OCI-LY3 (cell line): ENCODE measurements at regions not wholly inside any gene's neighbourhood (a gene's known extent, or its start where the extent isn't known, plus 50 kb on each side); places are given as distances from the start of the nearest gene placed in this dataset.

Experiments
- EZH2phosphoT487 ChIP-seq: fragments of 200-600 bp; shearing (Covaris generic); IDR thresholded peaks from 2 replicates; pipeline ENCODE4 v1.6.1; 2018; ENCODE audit warnings: antibody characterized with exemption, mixed run types, low read depth
- TF ChIP-seq, protein P1 (sequence below): fragments of 200-600, 300-600 bp; sonication (generic); IDR thresholded peaks from 2 replicates; pipeline ENCODE4 v1.5.1; 2014; ENCODE audit warnings: antibody characterized with exemption, low read length, low read depth

GRCh38 chr9:89723469-89724100, 118.8 kb downstream of the GADD45G start:
- TF ChIP-seq, protein P1, sequence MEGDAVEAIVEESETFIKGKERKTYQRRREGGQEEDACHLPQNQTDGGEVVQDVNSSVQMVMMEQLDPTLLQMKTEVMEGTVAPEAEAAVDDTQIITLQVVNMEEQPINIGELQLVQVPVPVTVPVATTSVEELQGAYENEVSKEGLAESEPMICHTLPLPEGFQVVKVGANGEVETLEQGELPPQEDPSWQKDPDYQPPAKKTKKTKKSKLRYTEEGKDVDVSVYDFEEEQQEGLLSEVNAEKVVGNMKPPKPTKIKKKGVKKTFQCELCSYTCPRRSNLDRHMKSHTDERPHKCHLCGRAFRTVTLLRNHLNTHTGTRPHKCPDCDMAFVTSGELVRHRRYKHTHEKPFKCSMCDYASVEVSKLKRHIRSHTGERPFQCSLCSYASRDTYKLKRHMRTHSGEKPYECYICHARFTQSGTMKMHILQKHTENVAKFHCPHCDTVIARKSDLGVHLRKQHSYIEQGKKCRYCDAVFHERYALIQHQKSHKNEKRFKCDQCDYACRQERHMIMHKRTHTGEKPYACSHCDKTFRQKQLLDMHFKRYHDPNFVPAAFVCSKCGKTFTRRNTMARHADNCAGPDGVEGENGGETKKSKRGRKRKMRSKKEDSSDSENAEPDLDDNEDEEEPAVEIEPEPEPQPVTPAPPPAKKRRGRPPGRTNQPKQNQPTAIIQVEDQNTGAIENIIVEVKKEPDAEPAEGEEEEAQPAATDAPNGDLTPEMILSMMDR: no peak
- no peak for TF ChIP-seq EZH2phosphoT487
